ENCODE measurements at regions not wholly inside any gene's neighbourhood (a gene's known extent, or its start where the extent isn't known, plus 50 kb on each side); places are given as distances from the start of the nearest gene placed in this dataset.
"Not testable (repeated sequence)": the region's sequence is repeated elsewhere in the genome, so short reads cannot be mapped to it uniquely, and the experiment has no call there.

DNA sequence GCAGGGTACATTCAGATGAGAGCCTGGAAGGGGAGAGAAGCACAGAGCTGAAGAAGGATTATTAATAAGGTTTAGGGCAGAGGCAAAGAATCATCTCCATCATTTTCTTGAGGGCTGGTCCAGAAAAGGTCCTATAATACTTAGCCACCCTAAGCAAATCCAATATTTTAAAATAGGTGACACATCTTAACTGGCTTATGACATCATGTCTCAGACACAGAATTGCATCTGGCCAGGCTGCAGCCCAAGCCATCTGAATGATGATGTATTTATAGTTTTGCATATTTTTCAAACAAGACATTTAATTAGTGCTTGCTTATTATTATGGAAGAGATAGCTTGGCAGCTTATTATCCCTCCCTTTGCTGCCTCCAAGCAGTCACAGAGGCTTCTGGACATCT is 571.3 kb downstream of the SUCLG1 start:
- H3K4me3 ChIP-seq (ENCODE audit: low read length) = no peak overlapping the region
- no peak for DNase-seq (ENCODE audit: low read depth)
- TF ChIP-seq, protein P1, sequence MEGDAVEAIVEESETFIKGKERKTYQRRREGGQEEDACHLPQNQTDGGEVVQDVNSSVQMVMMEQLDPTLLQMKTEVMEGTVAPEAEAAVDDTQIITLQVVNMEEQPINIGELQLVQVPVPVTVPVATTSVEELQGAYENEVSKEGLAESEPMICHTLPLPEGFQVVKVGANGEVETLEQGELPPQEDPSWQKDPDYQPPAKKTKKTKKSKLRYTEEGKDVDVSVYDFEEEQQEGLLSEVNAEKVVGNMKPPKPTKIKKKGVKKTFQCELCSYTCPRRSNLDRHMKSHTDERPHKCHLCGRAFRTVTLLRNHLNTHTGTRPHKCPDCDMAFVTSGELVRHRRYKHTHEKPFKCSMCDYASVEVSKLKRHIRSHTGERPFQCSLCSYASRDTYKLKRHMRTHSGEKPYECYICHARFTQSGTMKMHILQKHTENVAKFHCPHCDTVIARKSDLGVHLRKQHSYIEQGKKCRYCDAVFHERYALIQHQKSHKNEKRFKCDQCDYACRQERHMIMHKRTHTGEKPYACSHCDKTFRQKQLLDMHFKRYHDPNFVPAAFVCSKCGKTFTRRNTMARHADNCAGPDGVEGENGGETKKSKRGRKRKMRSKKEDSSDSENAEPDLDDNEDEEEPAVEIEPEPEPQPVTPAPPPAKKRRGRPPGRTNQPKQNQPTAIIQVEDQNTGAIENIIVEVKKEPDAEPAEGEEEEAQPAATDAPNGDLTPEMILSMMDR (conservative IDR thresholded peaks at IDR 0.05; ENCODE audit: low read depth, low read length) = no peak

- no peak overlapping the region for H3K4me3 ChIP-seq (ENCODE audit: low read length)
- no peak for DNase-seq (ENCODE audit: low read depth)
- TF ChIP-seq, protein P1 (conservative IDR thresholded peaks at IDR 0.05; ENCODE audit: low read depth, low read length) = no peak
These were observed 580.0 kb downstream of the SUCLG1 start for GRCh38 chr2:83879127-83879526.

DNA sequence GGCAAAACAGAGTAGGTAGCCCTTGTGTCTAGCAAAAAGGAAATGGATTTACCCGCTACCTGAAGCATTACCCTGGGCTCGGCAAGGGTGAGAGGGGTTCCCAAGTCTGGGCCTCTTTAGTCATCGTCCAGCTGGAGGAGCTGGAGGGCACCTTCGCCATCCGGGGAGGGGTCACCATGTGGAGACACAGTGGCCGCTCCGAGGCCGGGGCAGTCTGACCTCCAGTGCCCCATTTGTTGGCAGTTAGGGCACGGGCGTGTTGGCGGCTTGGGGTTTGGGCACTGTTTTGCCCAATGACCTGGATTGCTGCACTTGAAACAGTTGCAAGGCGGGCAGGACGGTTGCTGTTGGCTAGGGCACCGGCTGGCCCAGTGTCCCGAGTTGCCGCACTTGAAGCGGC is 581.8 kb downstream of the SUCLG1 start:
- H3K4me3 ChIP-seq (ENCODE audit: low read length); DNase-seq (ENCODE audit: low read depth): not testable (repeated sequence)

DNA sequence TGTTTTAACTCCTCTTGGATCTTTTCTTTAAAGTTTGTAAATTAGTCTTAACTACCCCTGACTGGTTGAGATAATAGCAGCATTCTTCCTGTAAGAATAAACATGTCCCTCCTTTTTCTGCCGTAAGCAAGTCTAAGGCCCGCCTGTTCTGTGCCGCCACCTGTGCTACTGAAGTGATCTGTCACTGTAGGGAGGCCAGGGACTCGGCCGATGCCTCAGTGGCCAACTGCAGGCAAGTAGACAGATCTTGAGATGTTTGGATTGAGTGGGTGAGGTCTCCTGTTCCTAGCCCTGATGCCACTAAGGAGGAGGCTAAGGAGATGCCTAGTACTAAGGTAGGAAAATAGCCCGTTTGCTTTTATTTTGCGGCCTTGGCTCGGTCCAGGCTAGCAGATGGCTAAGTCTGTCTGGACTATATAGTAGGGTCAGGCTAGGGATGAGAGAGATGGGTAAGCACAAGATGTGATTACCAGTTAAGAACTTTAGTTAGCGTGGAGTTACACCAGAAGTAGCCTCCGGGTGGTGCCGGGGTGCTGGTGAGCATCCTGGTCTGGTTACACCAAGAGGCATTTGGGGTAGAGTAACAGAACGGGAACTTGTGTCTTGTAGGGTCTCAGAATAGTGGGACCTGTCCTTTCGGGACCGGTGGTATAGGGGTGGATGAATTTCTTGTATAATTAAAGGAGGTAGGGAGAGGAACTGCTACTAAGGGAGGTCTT is 584.2 kb downstream of the SUCLG1 start:
- TF ChIP-seq, protein P1 (conservative IDR thresholded peaks at IDR 0.05; ENCODE audit: low read depth, low read length) = no peak
- no peak overlapping the region for H3K4me3 ChIP-seq (ENCODE audit: low read length)
- no peak for DNase-seq (ENCODE audit: low read depth)

GRCh38 chr2:83874066-83874465 is 585.0 kb downstream of the SUCLG1 start:
- TF ChIP-seq, protein P1 (conservative IDR thresholded peaks at IDR 0.05; ENCODE audit: low read depth, low read length) = no peak
- no peak overlapping the region for H3K4me3 ChIP-seq (ENCODE audit: low read length)
- DNase-seq (ENCODE audit: low read depth) = no peak

DNA sequence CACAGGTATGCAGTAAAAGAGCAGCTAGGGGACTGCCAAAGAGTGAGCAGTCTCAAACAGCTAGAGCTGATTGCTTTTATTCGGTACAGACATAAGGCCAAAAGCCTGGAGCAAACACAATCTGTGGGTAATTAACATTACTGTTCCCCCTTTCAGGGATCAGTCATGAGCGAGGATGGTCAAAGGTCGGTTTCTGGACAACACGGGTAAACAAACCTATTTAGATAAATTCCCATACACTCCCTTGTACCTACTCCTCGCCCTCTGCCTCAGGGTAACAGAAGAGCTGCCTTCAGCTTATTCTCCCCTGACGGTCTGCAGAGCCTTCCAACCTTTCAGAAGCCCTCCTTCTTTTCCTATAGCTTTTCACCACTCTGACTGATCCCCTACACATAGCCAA is 586.0 kb downstream of the SUCLG1 start:
- no peak for DNase-seq (ENCODE audit: low read depth)
- no peak overlapping the region for H3K4me3 ChIP-seq (ENCODE audit: low read length)
- TF ChIP-seq, protein P1 (conservative IDR thresholded peaks at IDR 0.05; ENCODE audit: low read depth, low read length) = no peak

- H3K4me3 ChIP-seq (ENCODE audit: low read length) = no peak overlapping the region
- DNase-seq (ENCODE audit: low read depth) = no peak
- TF ChIP-seq, protein P1 (conservative IDR thresholded peaks at IDR 0.05; ENCODE audit: low read depth, low read length) = no peak
These were observed 592.9 kb downstream of the SUCLG1 start for GRCh38 chr2:83866211-83866610.
